OCI-LY3 (cell line): ENCODE measurements at regions not wholly inside any gene's neighbourhood (a gene's known extent, or its start where the extent isn't known, plus 50 kb on each side); places are given as distances from the start of the nearest gene placed in this dataset.
A peak's percentile ranks its signal among the peaks of the same experiment; 100 is the strongest.

ENCODE experiments used
- H2AFZ ChIP-seq: fragments of 200-600, 300-600 bp; shearing (Covaris generic); 2 replicates; pipeline ENCODE4 v1.6.0; 2014; ENCODE audit warnings: antibody characterized with exemption, low read depth, low read length
- H3K27ac ChIP-seq: fragments of 200-600, 300-600 bp; sonication (generic); 2 replicates; pipeline ENCODE4 v1.5.1; 2014; ENCODE audit warnings: mild to moderate bottlenecking, low read length, moderate library complexity, mixed read lengths
- H3K27me3 ChIP-seq: fragments of 200-600, 300-600 bp; sonication (generic); 2 replicates; pipeline ENCODE4 v1.6.1; 2014; ENCODE audit warnings: low read depth, low read length, mixed read lengths
- H3K36me3 ChIP-seq: fragments of 200-600, 300-600 bp; sonication (generic); replicated peaks from 2 replicates; pipeline ENCODE3; 2014; ENCODE audit warnings: low read depth, low read length, mixed read lengths
- H3K4me1 ChIP-seq: fragments of 300-600, 200-600 bp; sonication (generic); 2 replicates; pipeline ENCODE4 v1.6.1; 2014; ENCODE audit warnings: low read length, mixed read lengths
- H3K4me2 ChIP-seq: fragments of 200-600, 300-600 bp; sonication (generic); 2 replicates; pipeline ENCODE4 v1.6.1; 2014; ENCODE audit warnings: low read length, mixed read lengths
- H3K4me3 ChIP-seq: fragments of 300-600, 200-600 bp; sonication (generic); 2 replicates; pipeline ENCODE4 v1.5.1; 2014; ENCODE audit warnings: antibody characterized with exemption, mild to moderate bottlenecking, low read length, moderate library complexity
- H3K79me2 ChIP-seq: fragments of 300-600, 200-600 bp; shearing (Covaris generic); 2 replicates; pipeline ENCODE4 v1.6.1; 2014; ENCODE audit warnings: mild to moderate bottlenecking, low read length, mixed read lengths
- H3K9ac ChIP-seq: fragments of 300-600, 200-600 bp; shearing (Covaris generic); 2 replicates; pipeline ENCODE4 v1.6.0; 2014; ENCODE audit warnings: mild to moderate bottlenecking, low read length, moderate library complexity
- H3K9me3 ChIP-seq: fragments of 200-600, 300-600 bp; shearing (Covaris generic); 2 replicates; pipeline ENCODE4 v1.6.1; 2014; ENCODE audit warnings: low read length, mixed read lengths; ENCODE audit not compliant: insufficient read depth
- H4K20me1 ChIP-seq: fragments of 200-600, 300-600 bp; sonication (generic); 2 replicates; pipeline ENCODE4 v1.6.1; 2016; ENCODE audit warnings: low read length, mixed read lengths; ENCODE audit not compliant: insufficient read depth
- EZH2phosphoT487 ChIP-seq: fragments of 200-600 bp; shearing (Covaris generic); IDR thresholded peaks from 2 replicates; pipeline ENCODE4 v1.6.1; 2018; ENCODE audit warnings: antibody characterized with exemption, mixed run types, low read depth
- TF ChIP-seq, protein P1 (sequence below): fragments of 200-600, 300-600 bp; sonication (generic); IDR thresholded peaks from 2 replicates; pipeline ENCODE4 v1.5.1; 2014; ENCODE audit warnings: antibody characterized with exemption, low read length, low read depth

DNA sequence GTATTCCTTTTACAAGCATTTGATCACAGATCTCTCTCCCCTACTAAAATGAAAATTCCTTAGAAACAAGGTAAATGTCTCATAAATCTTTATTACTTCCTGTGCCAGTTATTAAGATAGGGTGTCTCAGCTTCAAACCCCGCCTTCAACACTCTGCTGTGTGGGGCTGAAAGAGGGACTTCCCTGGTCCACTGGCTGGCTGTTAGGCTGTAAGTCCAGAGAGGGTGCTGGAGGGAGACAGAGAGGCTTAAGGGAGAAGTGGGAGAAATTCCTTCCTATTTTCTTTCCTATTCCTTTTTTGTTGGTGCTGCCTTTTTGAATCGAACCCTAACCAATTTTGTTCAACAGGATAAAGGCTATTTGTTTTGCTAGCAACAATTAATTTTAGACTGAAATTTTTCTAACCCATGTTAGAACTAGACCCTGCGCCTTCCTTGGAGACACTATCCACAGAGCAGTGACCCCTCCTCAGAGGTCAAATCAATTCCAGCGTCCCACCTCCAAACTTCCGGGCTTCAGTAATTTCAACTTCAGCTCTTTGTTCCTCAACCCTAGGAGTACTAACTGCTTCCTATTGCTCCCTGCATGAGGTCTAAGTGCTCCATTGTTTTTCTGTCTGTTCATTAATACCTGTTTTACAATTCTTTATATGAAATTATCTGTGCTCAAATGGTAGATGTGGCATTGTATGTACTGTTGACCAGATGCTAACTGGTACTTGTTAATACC is 207.5 kb upstream of the OPRM1 start:
- no peak overlapping the region for H3K9ac ChIP-seq
- H3K36me3 ChIP-seq: no peaks in the 10 kb centered on the region
- no peaks in the 10 kb centered on the region for H4K20me1 ChIP-seq
- TF ChIP-seq, protein P1, sequence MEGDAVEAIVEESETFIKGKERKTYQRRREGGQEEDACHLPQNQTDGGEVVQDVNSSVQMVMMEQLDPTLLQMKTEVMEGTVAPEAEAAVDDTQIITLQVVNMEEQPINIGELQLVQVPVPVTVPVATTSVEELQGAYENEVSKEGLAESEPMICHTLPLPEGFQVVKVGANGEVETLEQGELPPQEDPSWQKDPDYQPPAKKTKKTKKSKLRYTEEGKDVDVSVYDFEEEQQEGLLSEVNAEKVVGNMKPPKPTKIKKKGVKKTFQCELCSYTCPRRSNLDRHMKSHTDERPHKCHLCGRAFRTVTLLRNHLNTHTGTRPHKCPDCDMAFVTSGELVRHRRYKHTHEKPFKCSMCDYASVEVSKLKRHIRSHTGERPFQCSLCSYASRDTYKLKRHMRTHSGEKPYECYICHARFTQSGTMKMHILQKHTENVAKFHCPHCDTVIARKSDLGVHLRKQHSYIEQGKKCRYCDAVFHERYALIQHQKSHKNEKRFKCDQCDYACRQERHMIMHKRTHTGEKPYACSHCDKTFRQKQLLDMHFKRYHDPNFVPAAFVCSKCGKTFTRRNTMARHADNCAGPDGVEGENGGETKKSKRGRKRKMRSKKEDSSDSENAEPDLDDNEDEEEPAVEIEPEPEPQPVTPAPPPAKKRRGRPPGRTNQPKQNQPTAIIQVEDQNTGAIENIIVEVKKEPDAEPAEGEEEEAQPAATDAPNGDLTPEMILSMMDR: no peak
- TF ChIP-seq EZH2phosphoT487: no peak
- no peaks in the 10 kb centered on the region for H3K4me1 ChIP-seq
- H3K9me3 ChIP-seq: no peaks in the 10 kb centered on the region
- H3K79me2 ChIP-seq: no peaks in the 10 kb centered on the region
- H3K27ac ChIP-seq: no peak overlapping the region
- H3K27me3 ChIP-seq: no peaks in the 10 kb centered on the region
- no peak overlapping the region for H3K4me2 ChIP-seq
- no peak overlapping the region for H2AFZ ChIP-seq
- H3K4me3 ChIP-seq: no peak overlapping the region

DNA sequence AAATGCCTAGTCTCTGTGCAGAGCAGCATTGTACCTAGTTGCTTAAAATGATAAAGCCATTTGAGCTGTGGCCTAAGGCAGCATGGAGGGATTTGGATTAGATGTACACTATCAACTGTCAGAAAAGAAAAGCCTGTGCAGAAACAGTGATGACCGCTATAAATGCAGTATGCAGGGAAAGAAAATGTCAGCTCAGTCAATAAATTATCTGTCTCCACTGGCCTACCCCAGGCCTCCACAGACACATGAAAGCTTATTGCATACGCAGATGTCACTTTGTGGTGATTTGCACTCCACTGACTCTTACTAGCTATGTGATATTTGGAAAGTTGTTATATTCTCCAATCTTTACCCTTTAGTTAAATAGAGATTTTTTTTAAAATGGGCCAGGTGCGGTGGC is 221.9 kb upstream of the OPRM1 start:
- Histone ChIP-seq H3K27me3 (no peaks in the 10 kb centered on the region), H3K4me3 (no peak overlapping the region), H3K79me2 (no peaks in the 10 kb centered on the region), H2AFZ (no peak overlapping the region), H3K27ac (no peak overlapping the region), H4K20me1 (no peaks in the 10 kb centered on the region), H3K4me2 (no peak overlapping the region), H3K4me1 (no peaks in the 10 kb centered on the region), H3K9me3 (no peaks in the 10 kb centered on the region), H3K36me3 (no peaks in the 10 kb centered on the region), H3K9ac (no peak overlapping the region)
- TF ChIP-seq EZH2phosphoT487: no peak
- TF ChIP-seq, protein P1: no peak

DNA sequence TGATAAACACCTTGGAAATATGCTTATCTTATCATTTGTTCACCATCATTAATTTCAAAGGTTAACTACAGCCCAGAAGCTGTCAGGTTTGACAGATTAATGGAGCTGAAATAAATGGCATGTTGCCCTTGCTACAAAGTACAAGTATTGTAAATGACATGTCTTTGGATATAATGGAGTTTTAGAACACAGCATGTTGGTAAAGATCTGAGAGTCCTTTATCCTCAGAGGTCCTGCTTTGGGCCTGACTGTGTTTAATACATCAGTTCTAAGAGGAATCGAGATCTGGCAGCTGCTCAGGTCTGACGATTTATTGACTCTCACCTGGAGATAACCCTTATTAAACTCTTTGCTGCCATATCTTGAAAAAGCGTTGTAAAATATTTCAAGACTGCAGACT is 222.7 kb upstream of the OPRM1 start:
- Histone ChIP-seq H3K27me3 (no peaks in the 10 kb centered on the region), H3K4me3 (no peak overlapping the region), H4K20me1 (no peaks in the 10 kb centered on the region), H3K4me2 (no peak overlapping the region), H3K27ac (no peak overlapping the region), H3K36me3 (no peaks in the 10 kb centered on the region), H3K9me3 (no peaks in the 10 kb centered on the region), H2AFZ (no peak overlapping the region), H3K9ac (no peak overlapping the region), H3K79me2 (no peaks in the 10 kb centered on the region), H3K4me1 (no peaks in the 10 kb centered on the region)
- TF ChIP-seq, protein P1: no peak
- no peak for TF ChIP-seq EZH2phosphoT487

DNA sequence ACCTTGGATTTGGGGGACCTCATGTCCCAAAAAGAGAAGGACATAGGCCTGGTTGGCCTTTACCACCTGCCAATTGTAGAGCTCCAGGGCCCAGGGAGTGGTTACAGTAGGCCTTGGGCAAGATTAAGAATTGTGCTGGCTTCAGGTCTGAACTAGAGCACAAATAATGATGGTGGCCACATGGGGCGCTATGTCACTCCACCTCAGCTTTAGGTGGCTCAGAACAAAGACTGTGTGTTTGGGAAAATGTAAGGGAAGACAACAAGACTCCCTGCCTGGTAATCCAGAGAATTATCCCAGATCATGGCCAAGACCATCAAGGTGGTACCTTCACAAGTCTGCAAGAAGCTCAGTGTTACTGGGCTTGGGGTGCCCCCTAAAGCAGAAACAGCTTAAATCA is 224.9 kb upstream of the OPRM1 start:
- Histone ChIP-seq H3K9ac (no peak overlapping the region), H4K20me1 (no peaks in the 10 kb centered on the region), H3K36me3 (no peaks in the 10 kb centered on the region), H3K27me3 (no peaks in the 10 kb centered on the region), H2AFZ (no peak overlapping the region), H3K4me2 (no peak overlapping the region), H3K4me3 (no peak overlapping the region), H3K27ac (no peak overlapping the region), H3K9me3 (no peaks in the 10 kb centered on the region), H3K4me1 (no peaks in the 10 kb centered on the region), H3K79me2 (no peaks in the 10 kb centered on the region)
- TF ChIP-seq EZH2phosphoT487: no peak
- TF ChIP-seq, protein P1: peak; percentile 24
